ENCODE measurements at regions not wholly inside any gene's neighbourhood (a gene's known extent, or its start where the extent isn't known, plus 50 kb on each side); places are given as distances from the start of the nearest gene placed in this dataset.

- H3K4me3 ChIP-seq (ENCODE audit: low read depth, low read length) = no peak overlapping the region
- H3K27ac Mint-ChIP-seq = peak overlapping the region; percentile 36 to 85 (median 66)
These were observed 122.8 kb upstream of the COL5A2 start for GRCh38 chr2:189302274-189302948.

GRCh38 chr2:189304360-189304759 lies 124.8 kb upstream of the COL5A2 start:
- peak in 2 of 3 donors; percentile 43 to 79 for DNase-seq
- Histone ChIP-seq H3K4me1 (ENCODE audit: control insufficient read depth, insufficient read depth, low read length, poor library complexity, severe bottlenecking) (peaks cover 34% of the 10 kb centered on the region), H3K9me3 (ENCODE audit: control insufficient read depth in 2 of 2, low read length in 2 of 2) (no peaks in the 10 kb centered on the region), H3K27ac (ENCODE audit: insufficient read depth, low read length, poor library complexity, severe bottlenecking) (peak overlapping the region; percentile 44), H3K36me3 (ENCODE audit: control insufficient read depth, insufficient read depth, low read length) (no peaks in the 10 kb centered on the region), H3K27me3 (ENCODE audit: control insufficient read depth, insufficient read depth, low read length) (no peaks in the 10 kb centered on the region), H3K4me3 (ENCODE audit: low read depth, low read length) (peak overlapping the region; percentile 30)
- Mint-ChIP-seq H3K27ac (peak overlapping the region; percentile 62 to 82 (median 64)), H3K9me3 (peaks cover 0 to 2% (median 0%) of the 10 kb centered on the region in 7 donors), H3K4me1 (peaks cover 12 to 60% (median 36%) of the 10 kb centered on the region in 4 donors), H3K36me3 (no peaks in the 10 kb centered on the region), H3K4me3 (peak overlapping the region in 3 of 4 donors; percentile 27 to 47 (median 39)), H3K27me3 (no peaks in the 10 kb centered on the region)
- ATAC-seq (ENCODE audit: low read depth in 2 of 2) = peak; percentile 78 to 82

More at GRCh38 chr2:189302274-189302948, 122.8 kb upstream of the COL5A2 start:
- Histone ChIP-seq H3K4me1 (ENCODE audit: control insufficient read depth, insufficient read depth, low read length, poor library complexity, severe bottlenecking) (peaks cover 34% of the 10 kb centered on the region), H3K27me3 (ENCODE audit: control insufficient read depth, insufficient read depth, low read length) (no peaks in the 10 kb centered on the region), H3K9me3 (ENCODE audit: control insufficient read depth in 2 of 2, low read length in 2 of 2) (no peaks in the 10 kb centered on the region), H3K36me3 (ENCODE audit: control insufficient read depth, insufficient read depth, low read length) (no peaks in the 10 kb centered on the region), H3K27ac (ENCODE audit: insufficient read depth, low read length, poor library complexity, severe bottlenecking) (no peak overlapping the region)
- Mint-ChIP-seq H3K27me3 (no peaks in the 10 kb centered on the region), H3K9me3 (peaks cover 0 to 2% (median 0%) of the 10 kb centered on the region in 7 donors), H3K4me3 (peak overlapping the region in 3 of 4 donors; percentile 3 to 11 (median 3)), H3K36me3 (no peaks in the 10 kb centered on the region), H3K4me1 (peaks cover 12 to 74% (median 49%) of the 10 kb centered on the region in 4 donors)
- ATAC-seq (ENCODE audit: low read depth in 2 of 2) (no peak), DNase-seq (no peak)

- no peak overlapping the region for H3K4me3 ChIP-seq (ENCODE audit: low read depth, low read length)
- H3K9me3 Mint-ChIP-seq = peaks cover 0 to 2% (median 0%) of the 10 kb centered on the region in 7 donors
- no peaks in the 10 kb centered on the region for H3K27me3 ChIP-seq (ENCODE audit: control insufficient read depth, insufficient read depth, low read length)
- no peaks in the 10 kb centered on the region for H3K9me3 ChIP-seq (ENCODE audit: control insufficient read depth in 2 of 2, low read length in 2 of 2)
- H3K27me3 Mint-ChIP-seq = no peaks in the 10 kb centered on the region
- H3K27ac Mint-ChIP-seq = no peak overlapping the region
- H3K27ac ChIP-seq (ENCODE audit: insufficient read depth, low read length, poor library complexity, severe bottlenecking) = no peak overlapping the region
- no peaks in the 10 kb centered on the region for H3K36me3 ChIP-seq (ENCODE audit: control insufficient read depth, insufficient read depth, low read length)
- no peak overlapping the region for H3K4me3 Mint-ChIP-seq
- no peaks in the 10 kb centered on the region for H3K36me3 Mint-ChIP-seq
- H3K4me1 Mint-ChIP-seq = peaks cover 12 to 55% (median 36%) of the 10 kb centered on the region in 4 donors
- DNase-seq (no peak), ATAC-seq (ENCODE audit: low read depth in 2 of 2) (no peak)
- peaks cover 33% of the 10 kb centered on the region for H3K4me1 ChIP-seq (ENCODE audit: control insufficient read depth, insufficient read depth, low read length, poor library complexity, severe bottlenecking)
These were observed 125.9 kb upstream of the COL5A2 start for GRCh38 chr2:189305291-189305943.

- ATAC-seq (ENCODE audit: low read depth in 2 of 2) = no peak
- H3K9me3 ChIP-seq (ENCODE audit: control insufficient read depth in 2 of 2, low read length in 2 of 2) = no peaks in the 10 kb centered on the region
- peaks cover 22% of the 10 kb centered on the region for H3K4me1 ChIP-seq (ENCODE audit: control insufficient read depth, insufficient read depth, low read length, poor library complexity, severe bottlenecking)
- no peaks in the 10 kb centered on the region for H3K36me3 ChIP-seq (ENCODE audit: control insufficient read depth, insufficient read depth, low read length)
- Mint-ChIP-seq H3K9me3 (peaks cover 0 to 2% (median 0%) of the 10 kb centered on the region in 7 donors), H3K36me3 (no peaks in the 10 kb centered on the region), H3K27ac (peak overlapping the region in 1 of 3 donors; percentile 77), H3K4me1 (peaks cover 12 to 44% (median 29%) of the 10 kb centered on the region in 4 donors), H3K4me3 (no peak overlapping the region), H3K27me3 (no peaks in the 10 kb centered on the region)
- no peak for DNase-seq
- H3K27ac ChIP-seq (ENCODE audit: insufficient read depth, low read length, poor library complexity, severe bottlenecking) = no peak overlapping the region
- H3K4me3 ChIP-seq (ENCODE audit: low read depth, low read length) = no peak overlapping the region
- H3K27me3 ChIP-seq (ENCODE audit: control insufficient read depth, insufficient read depth, low read length) = no peaks in the 10 kb centered on the region
These were observed 127.0 kb upstream of the COL5A2 start for GRCh38 chr2:189306525-189306924.

- H3K27ac Mint-ChIP-seq = peak overlapping the region in 2 of 3 donors; percentile 26 to 40
These were observed 128.7 kb upstream of the COL5A2 start for GRCh38 chr2:189308056-189308790.

GRCh38 chr2:189309331-189309730 lies 129.8 kb upstream of the COL5A2 start:
- H3K9me3 ChIP-seq (ENCODE audit: control insufficient read depth in 2 of 2, low read length in 2 of 2) = no peaks in the 10 kb centered on the region
- ATAC-seq (ENCODE audit: low read depth in 2 of 2) (no peak), DNase-seq (no peak)
- H3K27ac ChIP-seq (ENCODE audit: insufficient read depth, low read length, poor library complexity, severe bottlenecking) = no peak overlapping the region
- Mint-ChIP-seq H3K9me3 (peaks cover 0 to 2% (median 0%) of the 10 kb centered on the region in 7 donors), H3K36me3 (no peaks in the 10 kb centered on the region), H3K27ac (no peak overlapping the region), H3K4me3 (no peak overlapping the region), H3K27me3 (no peaks in the 10 kb centered on the region), H3K4me1 (peaks cover 2 to 41% (median 14%) of the 10 kb centered on the region in 4 donors)
- H3K36me3 ChIP-seq (ENCODE audit: control insufficient read depth, insufficient read depth, low read length) = no peaks in the 10 kb centered on the region
- H3K27me3 ChIP-seq (ENCODE audit: control insufficient read depth, insufficient read depth, low read length) = no peaks in the 10 kb centered on the region
- H3K4me3 ChIP-seq (ENCODE audit: low read depth, low read length) = no peak overlapping the region
- peaks cover 5% of the 10 kb centered on the region for H3K4me1 ChIP-seq (ENCODE audit: control insufficient read depth, insufficient read depth, low read length, poor library complexity, severe bottlenecking)

More at GRCh38 chr2:189308056-189308790, 128.7 kb upstream of the COL5A2 start:
- no peak overlapping the region for H3K4me3 Mint-ChIP-seq
- no peaks in the 10 kb centered on the region for H3K36me3 Mint-ChIP-seq
- DNase-seq = no peak
- H3K9me3 Mint-ChIP-seq = peaks cover 0 to 2% (median 0%) of the 10 kb centered on the region in 7 donors
- H3K27ac ChIP-seq (ENCODE audit: insufficient read depth, low read length, poor library complexity, severe bottlenecking) = no peak overlapping the region
- H3K9me3 ChIP-seq (ENCODE audit: control insufficient read depth in 2 of 2, low read length in 2 of 2) = no peaks in the 10 kb centered on the region
- H3K27me3 ChIP-seq (ENCODE audit: control insufficient read depth, insufficient read depth, low read length) = no peaks in the 10 kb centered on the region
- H3K27me3 Mint-ChIP-seq = no peaks in the 10 kb centered on the region
- H3K4me1 Mint-ChIP-seq = peaks cover 6 to 41% (median 18%) of the 10 kb centered on the region in 4 donors
- H3K36me3 ChIP-seq (ENCODE audit: control insufficient read depth, insufficient read depth, low read length) = no peaks in the 10 kb centered on the region
- peaks cover 9% of the 10 kb centered on the region for H3K4me1 ChIP-seq (ENCODE audit: control insufficient read depth, insufficient read depth, low read length, poor library complexity, severe bottlenecking)
- H3K4me3 ChIP-seq (ENCODE audit: low read depth, low read length) = no peak overlapping the region
- ATAC-seq (ENCODE audit: low read depth in 2 of 2) = no peak

GRCh38 chr2:189312211-189312610 lies 129.1 kb upstream of the WDR75 start:
- DNase-seq (no peak), ATAC-seq (ENCODE audit: low read depth in 2 of 2) (no peak)
- no peaks in the 10 kb centered on the region for H3K9me3 ChIP-seq (ENCODE audit: control insufficient read depth in 2 of 2, low read length in 2 of 2)
- H3K4me3 Mint-ChIP-seq = no peak overlapping the region
- H3K36me3 ChIP-seq (ENCODE audit: control insufficient read depth, insufficient read depth, low read length) = no peaks in the 10 kb centered on the region
- peaks cover 0 to 2% (median 0%) of the 10 kb centered on the region in 7 donors for H3K9me3 Mint-ChIP-seq
- no peaks in the 10 kb centered on the region for H3K27me3 ChIP-seq (ENCODE audit: control insufficient read depth, insufficient read depth, low read length)
- no peaks in the 10 kb centered on the region for H3K4me1 ChIP-seq (ENCODE audit: control insufficient read depth, insufficient read depth, low read length, poor library complexity, severe bottlenecking)
- H3K27ac Mint-ChIP-seq = no peak overlapping the region
- no peak overlapping the region for H3K4me3 ChIP-seq (ENCODE audit: low read depth, low read length)
- no peak overlapping the region for H3K27ac ChIP-seq (ENCODE audit: insufficient read depth, low read length, poor library complexity, severe bottlenecking)
- no peaks in the 10 kb centered on the region for H3K27me3 Mint-ChIP-seq
- peaks cover 0 to 28% (median 8%) of the 10 kb centered on the region in 4 donors for H3K4me1 Mint-ChIP-seq
- no peaks in the 10 kb centered on the region for H3K36me3 Mint-ChIP-seq

Measured in CD4-positive, CD25-positive, alpha-beta regulatory T cell (primary cell).